Head of caudate nucleus (tissue), 42 donors: ENCODE measurements at regions not wholly inside any gene's neighbourhood (a gene's known extent, or its start where the extent isn't known, plus 50 kb on each side); places are given as distances from the start of the nearest gene placed in this dataset.

ENCODE experiments used
- DNase-seq, 42 donors: peaks; one replicate each; pipeline versions ENCODE4 v3.0.0 to v3.0.0-alpha.2; 2020 to 2021; ENCODE audit warnings: mixed read lengths in 7 of 42
- intact Hi-C: fragments of 100-400 bp; cut with DNase I; formaldehyde crosslinking; loops from one replicate; pipeline ENCODE4 v1.15.0; 2022

- intact Hi-C loops, result no loop called here
- DNase-seq, result no peak
Observed at GRCh38 chr13:40471076-40471475, 195.4 kb downstream of the FOXO1 start.

DNA sequence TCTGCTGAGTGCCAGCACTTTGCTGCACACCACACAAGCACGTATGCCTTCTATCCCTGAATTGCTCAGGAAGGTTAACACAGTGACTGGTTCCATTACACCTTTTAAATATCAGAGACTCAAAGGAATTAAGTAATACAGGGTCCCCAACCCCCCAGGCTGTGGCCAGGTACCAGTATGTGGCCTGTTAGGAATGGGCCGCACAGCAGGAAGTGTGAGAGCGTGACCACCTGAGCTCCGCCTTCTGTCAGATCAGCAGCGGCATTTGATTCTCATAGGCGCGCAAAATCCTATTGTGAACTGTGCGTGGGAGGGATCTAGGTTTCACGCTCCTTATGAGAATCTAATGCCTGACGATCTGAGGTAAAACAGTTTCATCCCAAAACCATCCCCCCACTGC, 194.5 kb downstream of the FOXO1 start:
- DNase-seq, result no peak
- intact Hi-C loops, result no loop called here

DNA sequence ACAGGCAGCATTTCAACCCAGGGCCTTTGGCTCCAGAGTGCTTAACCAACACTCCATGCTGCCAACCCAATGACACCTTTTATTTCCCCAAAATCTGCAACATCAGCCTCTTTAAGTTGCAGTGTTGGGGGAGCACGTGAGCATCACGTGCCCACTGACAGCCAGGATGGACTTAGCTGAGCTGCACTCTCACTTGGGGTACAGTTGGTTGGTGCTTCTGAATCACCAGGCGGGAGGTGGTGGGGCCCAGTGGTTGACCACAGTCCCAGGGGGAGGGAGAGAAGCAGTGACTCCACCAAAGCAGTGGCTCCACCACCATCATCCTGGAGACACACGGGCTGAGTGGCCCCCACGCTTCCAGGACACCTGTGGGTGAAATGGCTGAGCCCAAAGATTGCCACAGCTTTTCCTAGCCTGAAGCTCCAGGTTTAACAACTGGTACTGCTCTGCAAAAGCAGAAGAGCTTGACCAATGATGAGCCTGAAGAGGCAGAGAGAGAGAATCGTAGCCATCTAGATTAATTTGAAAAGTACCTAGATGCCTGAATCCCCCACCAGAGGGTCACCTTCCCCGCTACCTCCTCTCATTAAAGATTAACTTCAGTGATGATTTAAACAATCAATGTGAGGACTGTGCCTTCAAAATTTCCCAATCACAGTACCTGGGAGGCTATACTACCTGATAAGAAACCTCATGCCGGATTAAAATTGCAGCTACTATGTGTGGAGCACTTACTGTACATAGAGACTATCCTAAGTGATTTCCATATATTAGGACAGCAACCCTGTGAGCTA, 193.8 kb downstream of the FOXO1 start:
- no peak for DNase-seq
- intact Hi-C loops, result no loop called here

GRCh38 chr13:40475617-40476016, 190.8 kb downstream of the FOXO1 start:
- intact Hi-C loops, result no loop called here
- no peak for DNase-seq

DNA sequence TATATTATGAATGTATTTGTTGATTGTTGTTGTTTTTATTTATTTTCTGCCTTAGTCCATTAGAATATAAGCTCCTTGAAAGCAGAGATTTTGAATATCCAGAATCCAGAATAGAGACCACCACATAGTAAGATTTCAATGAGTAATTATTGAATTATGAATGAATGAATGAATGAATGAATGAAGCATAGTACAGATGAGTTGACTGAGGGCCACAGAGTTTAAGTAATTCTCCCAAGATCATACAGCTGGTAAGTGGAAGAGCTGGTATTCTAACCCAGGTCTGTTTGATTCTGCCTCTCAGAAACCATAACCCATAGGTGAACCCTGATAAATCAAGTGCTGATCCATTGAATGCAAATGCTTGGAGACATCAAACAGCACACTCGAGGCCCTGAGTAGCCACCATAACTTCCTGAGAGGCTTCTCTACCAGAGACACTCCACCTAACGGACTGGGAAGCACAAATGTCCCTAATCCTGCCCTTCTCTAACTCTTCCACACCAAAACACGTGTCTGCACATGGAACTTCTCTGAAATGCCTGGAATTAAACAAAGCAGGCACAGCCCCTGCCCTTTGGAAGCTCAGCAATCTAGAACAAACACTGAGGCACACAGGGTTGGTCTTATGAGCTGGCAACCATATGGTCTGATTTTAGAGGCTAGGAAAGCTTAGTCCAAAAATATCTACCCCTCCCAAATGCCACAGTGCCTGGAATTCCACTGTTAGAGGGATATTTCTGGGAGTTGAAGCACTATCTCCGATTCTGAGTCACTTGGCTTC, 190.1 kb downstream of the FOXO1 start:
- intact Hi-C loops, result no loop called here
- DNase-seq, result no peak

- intact Hi-C loops, result no loop called here
- DNase-seq, result peak in 3 of 42 donors; percentile 26 to 56 (median 28)
Observed at GRCh38 chr13:40477623-40478608, 188.5 kb downstream of the FOXO1 start.

- DNase-seq, result peak in 1 of 42 donors; percentile 20
- intact Hi-C loops, result no loop called here
Observed at GRCh38 chr13:40478775-40479174, 187.7 kb downstream of the FOXO1 start.

DNA sequence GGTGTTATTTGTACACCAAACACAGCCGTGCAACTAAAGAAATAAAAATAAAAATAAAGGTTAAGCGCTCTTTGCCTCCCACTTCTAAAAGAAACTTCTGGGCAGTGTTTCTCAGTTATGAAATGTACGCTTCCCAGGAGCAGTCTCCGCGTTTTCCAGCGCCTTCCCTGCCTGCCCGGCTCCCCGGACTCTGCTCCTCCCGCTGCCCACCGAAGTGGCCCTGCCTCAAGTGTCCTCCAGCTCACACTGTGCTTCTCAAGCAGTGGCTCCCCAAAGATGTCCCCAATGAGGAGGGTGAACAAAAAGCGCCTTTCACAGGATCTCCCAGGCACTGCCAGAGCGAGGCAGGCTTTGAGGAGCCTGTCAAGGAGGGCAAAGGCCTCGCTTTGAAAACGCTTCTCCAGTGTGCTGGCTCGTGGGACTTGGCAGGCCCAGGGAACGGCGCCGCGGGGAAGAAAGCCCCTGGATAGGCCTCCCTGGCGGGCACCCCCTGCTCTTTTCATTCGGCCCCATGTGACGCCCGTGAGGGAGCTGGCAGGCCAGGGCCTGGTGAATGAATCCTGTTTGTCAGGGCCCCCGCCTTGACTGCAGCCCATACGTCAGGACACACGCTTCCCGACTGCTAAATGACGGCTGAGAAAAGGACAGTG, 187.1 kb downstream of the FOXO1 start:
- intact Hi-C loops, result no loop called here
- DNase-seq, result peak; percentile 53 to 92 (median 76)

DNA sequence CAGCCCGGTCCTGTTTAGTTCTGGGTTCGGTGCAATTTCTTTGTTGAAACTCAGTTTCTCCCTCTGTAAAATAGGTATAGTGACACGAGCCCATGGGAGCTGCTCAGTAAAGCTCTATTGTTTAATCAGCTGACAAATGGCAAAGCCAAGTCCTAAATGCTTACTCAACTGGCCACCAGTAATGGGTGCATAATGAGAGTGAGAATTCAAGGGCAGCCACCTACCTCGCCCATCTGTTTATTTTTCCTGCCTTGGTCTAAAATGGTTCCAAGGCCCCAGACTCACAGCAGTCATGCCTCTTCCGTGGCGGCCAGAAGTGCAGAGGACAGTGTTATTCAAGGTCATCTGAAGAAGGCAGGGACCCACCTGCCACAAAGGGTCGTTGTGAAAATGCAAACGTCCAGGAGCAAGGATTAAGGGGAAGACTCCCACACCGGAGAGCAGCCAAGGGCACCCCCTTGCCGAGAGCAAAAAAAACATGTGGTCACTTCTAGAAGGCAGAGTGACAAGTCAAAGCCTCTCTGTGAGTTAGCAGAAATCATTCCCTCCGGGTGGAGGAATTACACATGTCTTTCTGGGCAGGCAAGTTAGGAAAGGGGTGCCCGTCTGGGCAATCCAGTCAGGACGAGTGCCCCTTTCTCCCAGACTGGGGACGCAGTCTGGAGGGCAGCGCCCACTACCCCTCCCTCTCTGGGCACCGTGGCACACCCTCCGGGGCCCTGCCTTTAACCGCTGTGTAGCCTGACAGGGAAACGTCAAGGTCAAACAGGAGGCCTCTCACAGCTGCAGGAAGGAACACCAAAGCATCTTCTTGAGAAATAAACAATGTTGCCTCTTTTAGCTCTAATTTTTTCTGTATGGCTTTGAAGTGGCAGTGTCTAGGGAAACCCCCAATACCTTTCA, 186.2 kb downstream of the FOXO1 start:
- intact Hi-C loops, result loop anchor here (5.0 kb wide), 1 partner anchor 187 kb away; the partner anchor contains the start of gene FOXO1
- DNase-seq, result no peak

DNA sequence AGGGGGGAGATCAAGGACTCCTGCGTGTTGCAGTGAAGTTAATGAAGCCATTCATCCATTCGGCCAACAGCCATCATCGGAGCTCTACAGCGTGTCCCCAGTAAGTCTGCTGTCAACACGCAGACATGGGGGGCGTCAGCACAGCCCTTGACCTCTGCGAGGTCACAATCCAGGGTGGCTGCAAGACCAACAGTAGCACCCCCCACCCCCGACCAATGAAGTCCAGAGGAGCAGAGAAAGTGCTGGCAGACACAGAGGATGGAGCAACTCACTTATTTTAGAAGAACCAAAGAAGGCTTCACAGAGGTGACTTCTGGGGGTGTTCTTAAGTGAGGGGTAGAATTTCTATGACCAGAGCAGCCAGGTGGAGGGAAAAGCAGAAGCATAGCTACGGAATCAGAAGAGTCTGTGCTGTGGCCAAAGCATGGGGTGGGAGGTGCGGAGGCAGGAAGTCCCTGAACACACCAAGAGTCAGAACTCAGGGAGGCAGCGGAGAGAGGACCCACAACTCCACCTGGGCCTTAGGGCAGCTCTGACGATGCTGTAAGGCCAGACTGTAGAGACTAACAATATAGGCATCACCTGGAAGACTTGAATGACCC, 185.4 kb downstream of the FOXO1 start:
- intact Hi-C loops, result loop anchor here (5.0 kb wide), 1 partner anchor 186 kb away; the partner anchor contains the start of gene FOXO1
- DNase-seq, result no peak

- DNase-seq, result peak in 6 of 42 donors; percentile 6 to 55 (median 33)
- intact Hi-C loops, result loop anchor here (5.0 kb wide), 1 partner anchor 184 kb away; the partner anchor contains the start of gene FOXO1
Observed at GRCh38 chr13:40483601-40484000, 182.8 kb downstream of the FOXO1 start.

- intact Hi-C loops, result loop anchor here (5.0 kb wide), 1 partner anchor 183 kb away; the partner anchor contains the start of gene FOXO1
Observed at GRCh38 chr13:40484101-40484800, 182.2 kb downstream of the FOXO1 start.

DNA sequence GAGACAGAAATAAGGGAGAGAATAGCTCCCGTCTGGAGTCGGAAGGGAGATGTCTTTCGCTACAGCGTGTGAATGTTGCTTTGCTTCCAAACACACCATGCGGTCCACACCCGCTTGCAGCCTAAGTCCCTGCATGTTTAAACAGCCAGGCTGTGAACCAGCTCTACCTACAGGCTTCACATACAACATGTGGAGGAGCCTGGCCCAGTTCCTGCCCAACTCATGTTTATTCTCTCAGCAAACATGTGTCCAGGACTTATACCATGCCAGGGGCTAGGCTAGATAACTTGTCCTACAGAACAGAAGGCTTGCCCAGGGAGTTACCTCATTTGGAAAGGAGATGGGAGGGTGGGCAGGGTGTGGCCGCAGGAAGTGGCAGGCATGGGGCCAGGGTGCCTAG, 181.5 kb downstream of the FOXO1 start:
- no peak for DNase-seq
- intact Hi-C loops, result loop anchor here (5.0 kb wide), 1 partner anchor 182 kb away; the partner anchor contains the start of gene FOXO1

More at GRCh38 chr13:40484101-40484800, 182.2 kb downstream of the FOXO1 start:
- no peak for DNase-seq

DNA sequence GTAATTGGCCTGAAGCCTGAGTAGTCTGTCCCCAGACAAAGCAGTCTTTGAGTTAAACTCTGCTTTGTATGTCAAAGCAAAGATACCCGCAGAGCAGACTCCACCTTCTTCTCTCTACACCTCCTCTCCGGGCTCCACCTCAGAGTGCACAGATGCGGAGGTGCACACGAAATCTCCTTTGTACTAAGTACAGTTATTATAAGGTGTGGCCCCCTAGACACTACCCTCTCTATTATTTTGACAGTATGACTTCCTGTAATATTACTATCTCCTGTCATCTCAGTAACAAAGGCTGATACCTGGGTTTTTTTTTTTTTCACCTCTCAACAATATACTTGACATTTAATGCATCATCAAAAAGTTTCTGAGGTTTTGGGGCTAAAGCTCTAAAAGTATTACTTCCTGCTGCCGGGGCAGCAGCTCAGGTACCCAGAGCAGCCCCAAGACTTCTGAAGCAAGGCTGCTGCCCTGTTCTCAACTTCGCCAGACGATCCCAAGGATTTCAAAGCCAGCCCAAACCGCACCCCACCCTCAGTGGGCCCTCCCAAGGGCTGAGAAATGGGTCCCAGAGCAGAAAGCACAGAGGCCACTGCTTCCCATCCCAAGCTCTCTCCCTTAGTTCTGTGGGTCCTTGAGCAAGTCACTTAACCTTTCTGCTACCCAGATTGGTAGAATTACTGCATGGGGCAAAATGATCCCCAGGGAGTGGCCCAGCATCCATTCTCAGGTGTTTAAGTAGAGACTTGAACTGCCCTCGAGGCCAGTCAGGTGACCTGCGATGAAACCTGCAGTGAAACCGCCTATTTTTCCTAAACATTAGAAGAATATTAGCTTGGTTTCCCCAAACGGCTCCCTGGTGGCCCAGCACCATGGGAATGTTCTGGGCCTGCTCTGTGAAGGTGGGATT, 180.6 kb downstream of the FOXO1 start:
- intact Hi-C loops, result no loop called here

GRCh38 chr13:40486518-40487163, 179.8 kb downstream of the FOXO1 start:
- intact Hi-C loops, result no loop called here
- no peak for DNase-seq

More for the DNA sequence above, 180.6 kb downstream of the FOXO1 start:
- peak in 10 of 42 donors; percentile 20 to 58 (median 44) for DNase-seq
